HEK293 (cell line): ENCODE measurements at regions not wholly inside any gene's neighbourhood (a gene's known extent, or its start where the extent isn't known, plus 50 kb on each side); places are given as distances from the start of the nearest gene placed in this dataset.

Experiments used
- CTCF ChIA-PET: fragments of 350-600 bp; formaldehyde crosslinking; extraction: SDS; loops from one replicate; lab custom pipeline; 2021; ENCODE audit warnings: antibody characterized with exemption; lab: Yijun Ruan, JAX
- POLR2A ChIA-PET: fragments of 300-600 bp; formaldehyde crosslinking; extraction: SDS; loops from one replicate; lab custom pipeline; 2020; ENCODE audit warnings: antibody characterized with exemption, inconsistent platforms; lab: Yijun Ruan, JAX
- H3K27ac ChIP-seq: fragments of 200-500 bp; sonication (Bioruptor generic); 2 replicates; pipeline ENCODE4 v1.5.1; 2014; ENCODE audit warnings: low read depth, low read length, control low read depth, inconsistent platforms; ENCODE audit errors: extremely low read depth
- H3K36me3 ChIP-seq, 2 experiments: fragments of 200-500 bp in 1 of 2; sonication (Bioruptor generic) in 1 of 2; 1 replicate in 1 of 2; 2 replicates in 1 of 2; pipeline ENCODE4 v1.5.1; 2014 to 2017; ENCODE audit warnings: inconsistent platforms in 2 of 2, low read length in 2 of 2; ENCODE audit not compliant: control insufficient read depth in 2 of 2, insufficient read depth in 1 of 2
- H3K4me1 ChIP-seq: fragments of 200-500 bp; sonication (Bioruptor generic); 2 replicates; pipeline ENCODE4 v1.5.1; 2014; ENCODE audit warnings: mild to moderate bottlenecking, low read length, inconsistent platforms; ENCODE audit not compliant: control insufficient read depth, insufficient read depth
- H3K4me3 ChIP-seq: 2 replicates; pipeline ENCODE4 v1.5.1; 2011; ENCODE audit warnings: low read depth, mild to moderate bottlenecking, control low read depth, low read length, moderate library complexity
- H3K9me3 ChIP-seq: fragments of 200-500 bp; sonication (Bioruptor generic); 2 replicates; pipeline ENCODE4 v1.5.1; 2014; ENCODE audit warnings: low read depth, low read length, inconsistent platforms; ENCODE audit not compliant: control insufficient read depth, insufficient read depth
- BCL11A ChIP-seq: fragments of 450-650 bp; formaldehyde crosslinking; IDR thresholded peaks from 2 replicates; pipeline ENCODE4 v1.5.1; 2016; ENCODE audit warnings: low read depth, missing biosample characterization, missing genetic modification characterization
- GLI4 ChIP-seq: fragments of 450-650 bp; formaldehyde crosslinking; IDR thresholded peaks from 2 replicates; pipeline ENCODE4 v1.5.1; 2016; ENCODE audit warnings: missing biosample characterization, missing genetic modification characterization
- OSR2 ChIP-seq: fragments of 450-650 bp; formaldehyde crosslinking; IDR thresholded peaks from 2 replicates; pipeline ENCODE4 v1.5.1; 2016; ENCODE audit warnings: missing biosample characterization, missing genetic modification characterization
- OVOL3 ChIP-seq: fragments of 450-650 bp; formaldehyde crosslinking; IDR thresholded peaks from 2 replicates; pipeline ENCODE4 v1.5.1; 2016; ENCODE audit warnings: missing biosample characterization, missing genetic modification characterization
- PBX3 ChIP-seq: sonication (generic); formaldehyde crosslinking; IDR thresholded peaks from 2 replicates; pipeline ENCODE4 v1.8.1; 2022; ENCODE audit warnings: mild to moderate bottlenecking, moderate library complexity, missing genetic modification reagents
- PRDM1 ChIP-seq: fragments of 450-650 bp; formaldehyde crosslinking; IDR thresholded peaks from 2 replicates; pipeline ENCODE4; 2016; ENCODE audit warnings: missing biosample characterization, missing genetic modification characterization
- TSHZ1 ChIP-seq: fragments of 450-650 bp; formaldehyde crosslinking; IDR thresholded peaks from 2 replicates; pipeline ENCODE4 v1.5.1; 2016; ENCODE audit warnings: missing biosample characterization, missing genetic modification characterization, borderline replicate concordance
- ZNF121 ChIP-seq: fragments of 450-650 bp; formaldehyde crosslinking; IDR thresholded peaks from 2 replicates; pipeline ENCODE4 v1.5.1; 2016; ENCODE audit warnings: missing biosample characterization, missing genetic modification characterization
- ZNF132 ChIP-seq: fragments of 450-650 bp; formaldehyde crosslinking; IDR thresholded peaks from 2 replicates; pipeline ENCODE4 v1.5.1; 2017; ENCODE audit warnings: missing biosample characterization, missing genetic modification characterization, borderline replicate concordance
- ZNF202 ChIP-seq: fragments of 450-650 bp; formaldehyde crosslinking; IDR thresholded peaks from 2 replicates; pipeline ENCODE4 v1.5.1; 2016; ENCODE audit warnings: missing biosample characterization, missing genetic modification characterization, borderline replicate concordance
- ZNF214 ChIP-seq: fragments of 450-650 bp; formaldehyde crosslinking; IDR thresholded peaks from 2 replicates; pipeline ENCODE4 v1.5.1; 2017; ENCODE audit warnings: missing biosample characterization, mild to moderate bottlenecking, missing genetic modification characterization, borderline replicate concordance
- ZNF341 ChIP-seq: fragments of 450-650 bp; formaldehyde crosslinking; IDR thresholded peaks from 2 replicates; pipeline ENCODE4; 2016; ENCODE audit warnings: low read depth, missing biosample characterization, missing genetic modification characterization
- ZNF423 ChIP-seq: fragments of 450-650 bp; formaldehyde crosslinking; IDR thresholded peaks from 2 replicates; pipeline ENCODE4 v1.5.1; 2016; ENCODE audit warnings: missing biosample characterization, missing genetic modification characterization
- ZNF514 ChIP-seq: fragments of 450-650 bp; formaldehyde crosslinking; IDR thresholded peaks from 2 replicates; pipeline ENCODE4 v1.5.1; 2016; ENCODE audit warnings: missing biosample characterization, missing genetic modification characterization
- ZNF677 ChIP-seq: fragments of 450-650 bp; IDR thresholded peaks from 2 replicates; pipeline ENCODE4 v1.5.0; 2018; ENCODE audit warnings: missing biosample characterization, mild to moderate bottlenecking, missing genetic modification characterization, moderate library complexity
- ZNF785 ChIP-seq: fragments of 450-650 bp; formaldehyde crosslinking; IDR thresholded peaks from 2 replicates; pipeline ENCODE4 v1.5.1; 2016; ENCODE audit warnings: missing biosample characterization, missing genetic modification characterization
- TF ChIP-seq, protein P1 (sequence below): fragments of 450-650 bp; formaldehyde crosslinking; IDR thresholded peaks from 2 replicates; pipeline ENCODE4 v1.5.0; 2017; ENCODE audit warnings: missing biosample characterization, missing genetic modification characterization, borderline replicate concordance
- TF ChIP-seq, protein P2 (sequence below): fragments of 450-650 bp; formaldehyde crosslinking; IDR thresholded peaks from 2 replicates; pipeline ENCODE4 v1.5.1; 2016; ENCODE audit warnings: missing biosample characterization, missing genetic modification characterization

- CTCF ChIA-PET = interaction anchor here (0.6 kb wide), 1 partner anchor 1754 kb away, joined by 3 read pairs; no protein-coding TSS in a partner anchor
- H3K36me3 ChIP-seq = no peaks in the 10 kb centered on the region
- TF ChIP-seq ZNF214 (tag by site-specific recombination) = no peak
- no peak for TF ChIP-seq OSR2 (tag by site-specific recombination)
- no peak for TF ChIP-seq ZNF514 (tag by site-specific recombination)
- no peak for TF ChIP-seq ZNF121
- no peaks in the 10 kb centered on the region for H3K9me3 ChIP-seq
- H3K27ac ChIP-seq = no peak overlapping the region
- POLR2A ChIA-PET = no interaction called here
- no peak overlapping the region for H3K4me3 ChIP-seq
- no peaks in the 10 kb centered on the region for H3K4me1 ChIP-seq
Observed at GRCh38 chr18:53771664-53772063, 452.8 kb downstream of the MBD2 start.

- TF ChIP-seq, protein P1, sequence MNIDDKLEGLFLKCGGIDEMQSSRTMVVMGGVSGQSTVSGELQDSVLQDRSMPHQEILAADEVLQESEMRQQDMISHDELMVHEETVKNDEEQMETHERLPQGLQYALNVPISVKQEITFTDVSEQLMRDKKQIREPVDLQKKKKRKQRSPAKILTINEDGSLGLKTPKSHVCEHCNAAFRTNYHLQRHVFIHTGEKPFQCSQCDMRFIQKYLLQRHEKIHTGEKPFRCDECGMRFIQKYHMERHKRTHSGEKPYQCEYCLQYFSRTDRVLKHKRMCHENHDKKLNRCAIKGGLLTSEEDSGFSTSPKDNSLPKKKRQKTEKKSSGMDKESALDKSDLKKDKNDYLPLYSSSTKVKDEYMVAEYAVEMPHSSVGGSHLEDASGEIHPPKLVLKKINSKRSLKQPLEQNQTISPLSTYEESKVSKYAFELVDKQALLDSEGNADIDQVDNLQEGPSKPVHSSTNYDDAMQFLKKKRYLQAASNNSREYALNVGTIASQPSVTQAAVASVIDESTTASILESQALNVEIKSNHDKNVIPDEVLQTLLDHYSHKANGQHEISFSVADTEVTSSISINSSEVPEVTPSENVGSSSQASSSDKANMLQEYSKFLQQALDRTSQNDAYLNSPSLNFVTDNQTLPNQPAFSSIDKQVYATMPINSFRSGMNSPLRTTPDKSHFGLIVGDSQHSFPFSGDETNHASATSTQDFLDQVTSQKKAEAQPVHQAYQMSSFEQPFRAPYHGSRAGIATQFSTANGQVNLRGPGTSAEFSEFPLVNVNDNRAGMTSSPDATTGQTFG (tag by site-specific recombination) = no peak
- no peaks in the 10 kb centered on the region for H3K4me1 ChIP-seq
- H3K9me3 ChIP-seq = no peaks in the 10 kb centered on the region
- ChIA-PET CTCF (no interaction called here), POLR2A (no interaction called here)
- no peak overlapping the region for H3K27ac ChIP-seq
- no peak overlapping the region for H3K4me3 ChIP-seq
- H3K36me3 ChIP-seq = no peaks in the 10 kb centered on the region
Observed at GRCh38 chr18:53765211-53765610, 459.3 kb downstream of the MBD2 start.

DNA sequence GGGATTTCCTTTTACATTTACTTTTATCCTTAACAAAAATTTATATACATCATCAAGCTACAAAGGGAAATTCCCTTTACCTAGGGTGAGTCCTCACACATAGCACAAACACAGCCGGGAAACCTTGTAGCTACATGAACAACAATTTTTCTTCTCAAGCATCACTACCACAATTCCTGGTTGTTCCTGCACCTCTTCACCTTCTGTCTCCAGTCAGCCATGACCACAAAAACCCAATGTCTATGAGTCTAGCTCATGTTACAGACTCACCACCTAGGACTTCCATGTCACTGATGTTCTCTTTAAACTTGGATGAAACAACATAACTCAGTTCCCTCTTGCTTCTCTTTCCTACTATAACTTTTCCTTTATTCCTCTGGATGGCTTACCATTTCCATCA, 460.4 kb downstream of the MBD2 start:
- Histone ChIP-seq H3K4me1 (no peaks in the 10 kb centered on the region), H3K9me3 (no peaks in the 10 kb centered on the region), H3K4me3 (no peak overlapping the region), H3K36me3 (no peaks in the 10 kb centered on the region), H3K27ac (no peak overlapping the region)
- TF ChIP-seq ZNF677 (tag by site-specific recombination) (no peak), BCL11A (tag by site-specific recombination) (no peak), ZNF423 (tag by site-specific recombination) (no peak), PRDM1 (tag by site-specific recombination) (no peak), ZNF785 (tag by site-specific recombination) (no peak), GLI4 (no peak), TSHZ1 (tag by site-specific recombination) (no peak), ZNF132 (tag by site-specific recombination) (no peak), PBX3 (no peak), ZNF202 (tag by site-specific recombination) (no peak), ZNF341 (no peak), OVOL3 (tag by site-specific recombination) (no peak)
- TF ChIP-seq, protein P2, sequence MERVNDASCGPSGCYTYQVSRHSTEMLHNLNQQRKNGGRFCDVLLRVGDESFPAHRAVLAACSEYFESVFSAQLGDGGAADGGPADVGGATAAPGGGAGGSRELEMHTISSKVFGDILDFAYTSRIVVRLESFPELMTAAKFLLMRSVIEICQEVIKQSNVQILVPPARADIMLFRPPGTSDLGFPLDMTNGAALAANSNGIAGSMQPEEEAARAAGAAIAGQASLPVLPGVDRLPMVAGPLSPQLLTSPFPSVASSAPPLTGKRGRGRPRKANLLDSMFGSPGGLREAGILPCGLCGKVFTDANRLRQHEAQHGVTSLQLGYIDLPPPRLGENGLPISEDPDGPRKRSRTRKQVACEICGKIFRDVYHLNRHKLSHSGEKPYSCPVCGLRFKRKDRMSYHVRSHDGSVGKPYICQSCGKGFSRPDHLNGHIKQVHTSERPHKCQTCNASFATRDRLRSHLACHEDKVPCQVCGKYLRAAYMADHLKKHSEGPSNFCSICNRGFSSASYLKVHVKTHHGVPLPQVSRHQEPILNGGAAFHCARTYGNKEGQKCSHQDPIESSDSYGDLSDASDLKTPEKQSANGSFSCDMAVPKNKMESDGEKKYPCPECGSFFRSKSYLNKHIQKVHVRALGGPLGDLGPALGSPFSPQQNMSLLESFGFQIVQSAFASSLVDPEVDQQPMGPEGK = no peak
- ChIA-PET POLR2A (no interaction called here), CTCF (interaction anchor here (0.7 to 1.3 kb wide), 3 partner anchors 10 to 365 kb away, joined by 3 to 4 read pairs (median 3); no protein-coding TSS in a partner anchor)
